GM23338 (cell line): ENCODE measurements at regions not wholly inside any gene's neighbourhood (a gene's known extent, or its start where the extent isn't known, plus 50 kb on each side); places are given as distances from the start of the nearest gene placed in this dataset.

Experiments used
- ATAC-seq: fragments of 200-7000 bp; cut with Tn5 transposase; 3 replicates; pipeline ENCODE4 v1.9.1; 2020
- DNase-seq: peaks from one replicate; pipeline ENCODE4 v3.0.0-alpha.2; 2015; ENCODE audit warnings: low spot score
- H2AFZ ChIP-seq: fragments of 200-600 bp; sonication (generic); 2 replicates; pipeline ENCODE4 v1.8.0; 2016; ENCODE audit warnings: antibody characterized with exemption, mild to moderate bottlenecking, moderate library complexity
- H3F3A ChIP-seq: fragments of 200-600 bp; sonication (generic); replicated peaks from 2 replicates; pipeline ENCODE4 v1.8.0; 2017; ENCODE audit warnings: antibody characterized with exemption, mixed run types, low read depth
- H3K27ac ChIP-seq: fragments of 200-600 bp; sonication (generic); 2 replicates; pipeline ENCODE4 v1.6.1; 2016; ENCODE audit warnings: low read depth
- H3K27me3 ChIP-seq: fragments of 200-600 bp; sonication (generic); 2 replicates; pipeline ENCODE4 v1.8.0; 2016; ENCODE audit warnings: mild to moderate bottlenecking, mixed run types, moderate library complexity; ENCODE audit not compliant: insufficient read depth
- H3K36me3 ChIP-seq: fragments of 200-600 bp; sonication (generic); 2 replicates; pipeline ENCODE4 v1.8.0; 2016; ENCODE audit warnings: mild to moderate bottlenecking; ENCODE audit not compliant: insufficient read depth
- H3K4me1 ChIP-seq: fragments of 200-600 bp; sonication (generic); 2 replicates; pipeline ENCODE4 v1.8.0; 2016; ENCODE audit warnings: mild to moderate bottlenecking, moderate library complexity; ENCODE audit not compliant: insufficient read depth
- H3K4me2 ChIP-seq: fragments of 200-600 bp; sonication (generic); 2 replicates; pipeline ENCODE4 v1.7.1; 2017; ENCODE audit warnings: mixed run types
- H3K4me3 ChIP-seq: fragments of 200-600 bp; sonication (generic); 2 replicates; pipeline ENCODE4 v1.6.1; 2016; ENCODE audit warnings: mixed run types
- H3K79me2 ChIP-seq: fragments of 200-600 bp; sonication (generic); replicated peaks from 2 replicates; pipeline ENCODE4 v1.8.0; 2017; ENCODE audit warnings: mild to moderate bottlenecking; ENCODE audit not compliant: insufficient read depth
- H3K9me2 ChIP-seq: fragments of 200-600 bp; sonication (generic); 2 replicates; pipeline ENCODE4 v1.8.0; 2017; ENCODE audit not compliant: insufficient read depth
- H4K20me1 ChIP-seq: fragments of 200-600 bp; sonication (generic); replicated peaks from 2 replicates; pipeline ENCODE4 v1.8.0; 2017; ENCODE audit warnings: mild to moderate bottlenecking; ENCODE audit not compliant: insufficient read depth
- H3K27ac Mint-ChIP-seq: 2 replicates; pipeline ENCODE4 v1.8.0; 2020; ENCODE audit warnings: inconsistent platforms, mild to moderate bottlenecking, moderate library complexity, mixed read lengths
- H3K27me3 Mint-ChIP-seq: 3 replicates; pipeline ENCODE4 v1.8.0; 2022; ENCODE audit warnings: low read depth, mild to moderate bottlenecking, moderate library complexity, mixed read lengths, inconsistent platforms; ENCODE audit not compliant: insufficient read depth, poor library complexity
- H3K36me3 Mint-ChIP-seq: 3 replicates; pipeline ENCODE4 v1.8.0; 2021; ENCODE audit warnings: low read depth, mild to moderate bottlenecking, inconsistent platforms, moderate library complexity, mixed read lengths
- H3K4me1 Mint-ChIP-seq: 3 replicates; pipeline ENCODE4 v1.8.0; 2020; ENCODE audit warnings: mild to moderate bottlenecking, inconsistent platforms, mixed read lengths
- H3K4me3 Mint-ChIP-seq: 3 replicates; pipeline ENCODE4 v1.8.0; 2021; ENCODE audit warnings: moderate library complexity, mild to moderate bottlenecking, inconsistent platforms, mixed read lengths
- H3K9me3 Mint-ChIP-seq: 3 replicates; pipeline ENCODE4 v1.8.0; 2020; ENCODE audit warnings: moderate library complexity, mild to moderate bottlenecking, inconsistent platforms, mixed read lengths
- CREB1 ChIP-seq: fragments of 250-450 bp; sonication (Bioruptor Pico); IDR thresholded peaks from 2 replicates; pipeline ENCODE4 v1.5.0; 2020; ENCODE audit warnings: low read depth, mild to moderate bottlenecking, moderate library complexity
- CTCF ChIP-seq, 2 experiments: fragments of 200-600 bp in 1 of 2; sonication (generic) in 1 of 2; conservative IDR thresholded peaks; 2 replicates each; pipeline versions ENCODE4 v1.5.1 to v1.6.1; 2016 to 2017; ENCODE audit warnings: antibody characterized with exemption in 2 of 2, low read depth in 2 of 2, mild to moderate bottlenecking in 2 of 2, moderate library complexity in 1 of 2
- ETS1 ChIP-seq: IDR thresholded peaks from 2 replicates; pipeline ENCODE4 v1.6.1; 2016; ENCODE audit warnings: antibody characterized with exemption
- JUNB ChIP-seq: IDR thresholded peaks from one replicate; pipeline ENCODE4 v1.6.1; 2016; ENCODE audit warnings: antibody characterized with exemption; ENCODE audit not compliant: unreplicated experiment
- NANOG ChIP-seq: IDR thresholded peaks from 2 replicates; pipeline ENCODE4 v1.6.1; 2016; ENCODE audit warnings: antibody characterized with exemption, borderline replicate concordance
- POLR2AphosphoS5 ChIP-seq: IDR thresholded peaks from 2 replicates; pipeline ENCODE4 v1.6.1; 2016; ENCODE audit warnings: antibody characterized with exemption, low read depth
- ZNF462 ChIP-seq: fragments of 250-450 bp; sonication (Bioruptor Pico); IDR thresholded peaks from 2 replicates; pipeline ENCODE4 v1.5.0; 2020; ENCODE audit warnings: mild to moderate bottlenecking, moderate library complexity

- TF ChIP-seq ZNF462 (CRISPR knock-in tag) (no peak), POLR2AphosphoS5 (no peak), CREB1 (CRISPR knock-in tag) (no peak), NANOG (no peak), ETS1 (no peak)
These were observed 121.9 kb upstream of the RPS6KA3 start (continued) for GRCh38 chrX:20388594-20388993.

- H3K36me3 Mint-ChIP-seq, result no peaks in the 10 kb centered on the region
- no peak for TF ChIP-seq ETS1
- no peak for TF ChIP-seq CTCF (conservative IDR thresholded peaks at IDR 0.05; ENCODE audit: low read depth in 2 of 2)
- no peak for TF ChIP-seq JUNB
These were observed 116.8 kb upstream of the RPS6KA3 start for GRCh38 chrX:20383477-20383876.

More at GRCh38 chrX:20383477-20383876, 116.8 kb upstream of the RPS6KA3 start:
- H3K79me2 ChIP-seq, result no peaks in the 10 kb centered on the region
- H3K9me2 ChIP-seq, result no peaks in the 10 kb centered on the region
- H3K27ac ChIP-seq, result no peak overlapping the region
- H3K4me1 ChIP-seq, result no peaks in the 10 kb centered on the region
- H4K20me1 ChIP-seq, result no peaks in the 10 kb centered on the region
- Mint-ChIP-seq H3K4me3 (no peak overlapping the region), H3K4me1 (no peaks in the 10 kb centered on the region), H3K27me3 (peaks cover 2% of the 10 kb centered on the region), H3K9me3 (no peaks in the 10 kb centered on the region), H3K27ac (no peak overlapping the region)
- no peaks in the 10 kb centered on the region for H3K36me3 ChIP-seq
- no peaks in the 10 kb centered on the region for H3F3A ChIP-seq
- no peaks in the 10 kb centered on the region for H3K27me3 ChIP-seq
- DNase-seq (no peak), ATAC-seq (no peak)
- H3K4me2 ChIP-seq, result no peak overlapping the region
- H3K4me3 ChIP-seq, result no peak overlapping the region
- no peak overlapping the region for H2AFZ ChIP-seq
